Stimulated activated CD4-positive, alpha-beta T cell treated with anti-CD3 and anti-CD28 coated beads, Interleukin-1b, Interleukin-23, amount 100 ng/mL, for 1 hour (primary cell): ENCODE measurements at regions not wholly inside any gene's neighbourhood (a gene's known extent, or its start where the extent isn't known, plus 50 kb on each side); places are given as distances from the start of the nearest gene placed in this dataset.

Experiments used
- DNase-seq, 2 donors: peaks; one replicate each; pipeline ENCODE4 v3.0.0-alpha.2; 2020; ENCODE audit warnings: low read depth in 2 of 2

DNA sequence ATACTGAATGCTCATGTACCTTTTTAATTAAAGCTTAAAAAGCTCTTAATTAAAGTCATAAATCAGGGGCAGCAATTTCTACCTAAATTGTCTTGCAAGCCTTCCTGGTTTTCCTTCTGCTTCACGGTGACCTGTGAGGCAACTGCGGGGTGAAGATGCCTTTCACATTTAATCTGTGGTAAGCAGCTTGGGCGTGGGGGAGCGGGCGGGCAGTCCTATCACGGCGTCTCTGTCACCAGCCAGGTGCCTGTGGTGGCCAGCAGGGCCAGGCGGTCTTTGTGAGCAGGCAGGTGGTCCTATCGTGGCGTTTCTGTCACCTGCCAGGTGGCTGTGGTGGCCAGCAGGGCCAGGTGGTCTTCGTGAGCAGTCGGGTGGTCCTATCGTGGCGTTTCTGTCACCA is 269.2 kb upstream of the PPP2R2D start:
- DNase-seq, result no peak

DNA sequence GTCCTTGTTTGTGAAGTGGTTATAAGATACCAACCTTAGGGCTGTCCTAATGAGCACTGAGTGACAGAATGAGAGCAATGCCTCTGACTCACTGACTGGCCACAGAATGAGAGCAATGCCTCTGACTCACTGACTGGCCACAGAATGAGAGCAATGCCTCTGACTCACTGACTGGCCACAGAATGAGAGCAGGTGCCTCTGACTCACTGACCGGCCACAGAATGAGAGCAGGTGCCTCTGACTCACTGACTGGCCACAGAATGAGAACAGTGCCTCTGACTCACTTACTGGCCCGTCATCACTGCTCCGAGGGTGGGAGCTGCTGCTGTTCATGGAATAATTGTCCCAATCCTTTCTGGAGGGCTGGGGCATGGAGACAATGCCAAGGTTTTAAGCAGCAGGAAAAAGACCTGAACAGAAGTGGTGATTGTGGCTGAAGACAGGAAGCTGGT is 265.2 kb upstream of the PPP2R2D start:
- no peak for DNase-seq

DNA sequence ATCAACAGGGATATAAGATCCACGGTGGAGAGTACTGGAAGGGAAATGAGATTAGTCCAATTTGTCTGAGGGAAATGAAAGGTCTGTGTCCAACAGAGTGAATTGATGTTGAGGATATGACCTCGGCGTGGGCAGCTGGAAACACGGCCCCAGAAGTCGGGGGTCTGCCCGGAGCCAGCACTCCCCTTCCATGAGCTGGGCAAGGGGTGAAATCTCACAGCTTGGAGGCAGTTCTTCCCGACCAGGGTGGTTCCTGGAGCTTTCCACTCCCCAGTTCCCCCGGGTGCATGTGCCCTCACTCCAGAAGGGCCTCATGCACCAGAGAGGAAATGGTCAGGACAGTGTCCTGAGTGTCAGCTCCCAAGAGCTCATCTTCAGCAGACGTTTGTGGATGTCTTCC is 264.7 kb upstream of the PPP2R2D start:
- DNase-seq, result no peak

DNA sequence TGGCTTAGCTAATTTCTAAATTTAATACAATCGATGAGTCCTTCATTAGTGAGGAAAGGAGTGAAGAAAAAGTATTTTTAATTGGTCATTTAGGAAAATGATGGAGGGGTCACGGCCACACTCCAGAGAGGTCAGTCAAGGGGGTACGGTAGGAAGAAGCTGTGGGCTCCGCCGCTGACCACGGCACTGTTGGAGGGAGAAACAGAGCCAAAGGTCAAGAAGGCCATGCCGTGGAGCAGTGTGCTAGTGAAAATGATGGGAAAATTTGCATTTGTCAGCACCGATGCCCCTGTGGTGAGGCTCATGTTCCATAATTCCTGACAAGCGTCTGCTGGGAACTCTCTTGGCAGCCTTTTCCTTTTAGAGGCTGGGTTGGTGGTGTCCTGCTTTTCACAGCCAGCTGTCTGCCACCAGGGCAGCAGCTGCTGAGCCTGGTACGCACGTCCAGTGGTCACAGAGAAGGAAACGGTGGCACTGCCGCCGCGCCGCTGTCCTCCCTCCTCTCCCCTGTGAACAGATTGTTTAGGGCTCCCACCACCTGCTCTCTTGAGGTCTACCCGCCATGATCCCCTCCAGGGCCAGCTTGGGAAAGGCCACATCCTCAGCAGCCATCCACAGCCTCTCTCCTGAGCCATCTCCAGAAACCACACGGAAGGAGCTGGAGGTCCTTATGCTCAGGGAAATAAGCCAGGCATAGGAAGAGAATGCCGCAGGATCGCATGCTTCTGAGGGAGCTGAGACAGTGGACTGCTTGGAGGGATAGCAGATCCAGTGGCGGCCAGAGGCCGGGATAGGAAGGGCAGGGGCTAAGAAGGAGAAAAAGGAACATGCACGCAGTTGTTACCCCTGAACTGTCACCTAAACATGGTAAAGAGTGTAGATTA is 263.7 kb upstream of the PPP2R2D start:
- DNase-seq, result no peak

DNA sequence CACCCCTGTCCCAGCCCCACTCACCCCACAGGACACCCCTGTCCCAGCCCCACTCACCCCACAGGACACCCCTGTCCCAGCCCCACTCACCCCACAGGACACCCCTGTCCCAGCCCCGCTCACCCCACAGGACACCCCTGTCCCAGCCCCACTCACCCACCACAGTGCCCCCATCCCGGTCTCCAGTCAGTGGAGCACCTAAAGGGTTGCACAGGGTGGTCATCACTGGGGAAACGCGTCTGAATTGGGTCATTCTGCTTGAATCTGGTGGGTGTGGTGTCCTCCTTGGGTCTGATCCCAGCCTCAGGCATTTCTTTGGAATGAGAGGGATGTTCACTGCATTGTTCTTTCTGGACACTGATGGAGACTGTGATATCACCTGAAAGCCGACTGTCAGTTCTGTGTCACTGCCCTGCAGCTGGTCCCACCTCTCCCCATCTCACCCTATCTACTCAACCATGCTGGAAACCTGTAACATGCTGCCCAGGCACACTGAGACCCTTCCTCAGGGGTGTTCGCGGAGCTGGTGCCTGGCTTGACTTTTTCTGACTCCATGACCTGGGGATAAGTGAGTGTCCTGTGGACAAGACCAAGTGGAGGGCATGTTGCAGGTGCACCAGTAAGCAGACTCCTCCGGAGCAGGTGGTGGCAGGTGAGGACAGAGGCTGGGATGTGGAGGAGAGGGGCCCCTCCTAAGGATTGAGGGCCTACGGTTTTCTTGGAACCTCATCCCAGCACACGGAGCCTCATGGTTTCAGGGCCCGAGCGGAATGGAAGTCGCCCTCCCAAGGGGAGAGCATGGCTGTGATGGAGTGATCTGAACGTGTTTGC is 262.5 kb upstream of the PPP2R2D start:
- no peak for DNase-seq

DNA sequence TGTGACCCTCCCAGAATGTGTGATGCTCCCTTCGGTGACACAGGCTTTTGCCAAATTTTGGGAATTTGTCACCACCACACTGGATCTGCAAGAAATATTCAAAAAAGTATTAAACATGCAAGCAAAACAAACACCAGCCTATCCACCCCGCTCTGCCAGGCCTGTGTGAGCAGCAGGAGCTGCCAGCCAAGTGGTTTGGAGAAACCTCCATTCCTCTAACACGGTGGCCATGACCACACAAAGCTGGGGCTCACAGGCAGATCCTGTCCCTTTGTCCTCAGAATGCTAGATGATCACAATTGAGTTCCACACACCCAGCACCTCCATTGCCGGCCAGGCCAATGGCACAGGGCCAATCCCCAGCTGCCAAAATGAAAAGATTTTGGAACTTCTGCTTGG is 261.9 kb upstream of the PPP2R2D start:
- DNase-seq, result no peak

DNA sequence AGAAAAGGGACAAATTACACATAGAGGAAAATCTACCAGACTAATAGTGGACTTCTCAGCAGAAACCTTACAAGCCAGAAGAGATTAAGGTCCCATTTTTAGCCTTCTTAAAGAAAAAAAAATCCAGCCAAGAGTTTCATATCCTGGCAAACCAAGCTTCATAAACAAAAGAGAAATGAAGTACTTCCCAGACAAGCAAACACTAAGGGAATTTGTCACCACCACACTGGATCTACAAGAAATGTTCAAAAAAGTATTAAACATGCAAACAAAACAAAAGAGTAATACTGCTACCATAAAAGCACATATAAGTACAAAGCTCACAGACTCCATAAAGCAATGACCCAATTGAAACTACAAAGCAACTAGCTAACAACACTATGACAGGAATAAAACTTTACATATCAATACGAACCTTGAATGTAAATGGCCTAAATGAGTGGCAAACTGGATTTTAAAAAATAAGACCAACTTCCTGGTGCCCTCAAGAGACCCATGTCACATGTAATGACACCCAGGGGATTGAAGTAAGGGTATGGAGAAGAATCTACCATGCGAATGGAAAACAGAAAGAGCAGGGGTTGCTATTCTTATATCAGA is 260.7 kb upstream of the PPP2R2D start:
- DNase-seq, result no peak

DNA sequence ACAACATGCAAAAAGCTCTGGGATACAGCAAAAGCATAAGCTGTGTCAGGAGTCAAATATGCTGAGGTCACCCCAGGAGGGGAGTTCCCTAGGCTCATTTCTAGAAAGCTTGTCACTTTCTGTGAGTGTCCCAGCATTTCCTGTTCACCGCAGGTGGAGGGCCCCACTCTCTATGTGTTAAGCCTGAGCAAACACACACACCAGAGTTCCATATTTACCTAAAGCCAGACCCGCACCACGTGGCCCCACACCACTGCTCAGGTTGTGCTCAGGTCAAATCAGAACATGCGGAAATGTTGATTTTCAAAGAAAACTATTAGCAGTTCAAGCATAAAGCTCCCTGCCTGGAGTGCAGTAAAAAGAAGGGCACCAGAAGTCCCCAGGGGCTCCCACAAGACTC is 259.6 kb upstream of the PPP2R2D start:
- DNase-seq, result no peak

DNA sequence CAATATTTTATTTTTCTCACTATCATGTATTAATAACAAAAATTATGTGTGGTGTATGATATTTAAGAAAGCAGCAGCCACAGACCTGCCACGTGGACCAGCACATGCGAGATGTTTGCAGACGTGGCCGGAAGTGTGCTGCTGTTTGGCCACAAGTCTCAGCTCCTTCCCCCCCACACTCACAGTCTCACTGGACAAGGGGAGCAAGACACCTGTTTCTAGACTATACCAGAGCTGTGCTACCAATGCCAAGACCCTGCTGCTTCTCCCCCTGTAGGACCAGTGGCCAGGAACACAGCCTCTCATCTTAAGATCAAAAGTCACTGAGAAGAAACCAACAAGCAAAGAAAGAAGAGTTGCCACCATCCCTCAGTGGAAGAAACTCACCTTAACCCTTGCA is 258.9 kb upstream of the PPP2R2D start:
- DNase-seq, result no peak

DNA sequence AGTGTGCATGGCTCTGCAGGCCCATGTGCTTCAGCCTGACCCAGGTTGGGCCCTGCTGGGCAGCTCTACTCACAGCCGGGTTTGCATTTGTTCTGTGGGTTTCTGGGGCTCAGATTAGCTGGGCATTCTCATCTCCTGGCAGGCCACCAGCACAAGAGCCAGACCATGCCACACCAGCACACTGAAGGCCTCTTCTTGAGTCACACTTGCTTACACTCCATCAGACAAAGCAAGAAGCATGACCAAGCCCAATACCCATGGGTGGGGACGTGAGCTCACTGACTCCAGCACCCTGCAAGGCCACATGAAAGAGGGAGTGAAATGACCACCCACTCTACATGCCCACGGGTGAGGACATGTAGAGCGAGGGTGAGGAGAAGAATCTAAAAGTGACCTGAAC is 257.8 kb upstream of the PPP2R2D start:
- no peak for DNase-seq

DNA sequence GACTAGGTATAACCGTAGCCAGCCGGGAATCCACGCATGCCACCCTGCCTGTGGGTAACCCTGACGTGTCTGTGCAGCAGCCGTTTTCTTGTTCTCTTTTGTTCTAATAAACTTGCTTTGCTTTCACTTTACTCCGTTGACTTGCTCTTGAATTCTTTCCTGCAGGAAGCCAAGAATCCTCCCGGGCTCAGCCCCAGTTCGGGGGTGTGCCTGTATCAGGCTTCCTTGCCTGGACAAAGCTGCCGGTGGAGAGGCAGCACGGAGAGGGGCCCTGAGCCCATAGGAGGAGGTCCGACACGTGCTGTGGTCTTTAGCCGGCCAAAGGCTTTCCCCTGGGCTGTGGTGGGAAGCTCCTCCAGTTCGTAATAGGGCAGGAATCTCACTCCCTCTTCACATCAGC is 256.5 kb upstream of the PPP2R2D start:
- DNase-seq, result no peak

DNA sequence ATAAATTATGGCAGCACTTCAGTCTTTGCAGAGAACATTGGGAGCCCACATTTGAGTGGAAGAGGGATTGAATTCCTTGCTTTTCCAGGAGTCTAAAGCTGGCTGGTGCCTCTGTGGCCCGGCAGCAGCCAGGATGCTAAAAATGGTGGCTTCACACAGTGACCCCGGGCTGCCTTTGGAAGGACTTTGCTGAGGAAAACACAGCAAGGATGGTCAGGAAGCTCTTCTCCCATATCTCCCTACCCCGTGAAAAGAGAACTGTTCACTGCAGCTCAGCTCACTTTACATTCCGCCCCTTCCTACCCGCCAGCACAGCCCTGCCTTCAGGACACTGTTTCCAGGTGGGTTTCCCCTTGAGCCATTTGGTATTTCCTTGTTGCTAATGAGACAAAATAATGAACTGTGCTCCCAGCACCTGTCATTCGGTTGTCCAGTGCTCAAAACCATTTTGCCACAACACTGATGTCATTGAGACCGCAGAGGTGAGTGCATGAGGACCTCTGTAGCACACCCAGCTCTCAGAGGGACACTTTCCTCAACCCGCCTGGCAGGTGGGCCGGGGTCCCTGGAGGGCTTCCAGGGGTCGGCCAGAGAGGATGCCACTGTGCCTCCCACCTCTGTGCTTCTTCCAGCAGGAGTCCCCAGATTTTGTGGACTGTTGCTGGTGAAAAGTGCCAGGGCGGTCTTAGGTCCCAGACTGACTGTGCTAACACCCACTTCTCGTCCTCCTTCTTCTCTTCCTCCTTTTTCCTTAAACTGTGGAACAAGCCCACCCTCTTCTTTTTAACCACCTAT is 255.7 kb upstream of the PPP2R2D start:
- no peak for DNase-seq

DNA sequence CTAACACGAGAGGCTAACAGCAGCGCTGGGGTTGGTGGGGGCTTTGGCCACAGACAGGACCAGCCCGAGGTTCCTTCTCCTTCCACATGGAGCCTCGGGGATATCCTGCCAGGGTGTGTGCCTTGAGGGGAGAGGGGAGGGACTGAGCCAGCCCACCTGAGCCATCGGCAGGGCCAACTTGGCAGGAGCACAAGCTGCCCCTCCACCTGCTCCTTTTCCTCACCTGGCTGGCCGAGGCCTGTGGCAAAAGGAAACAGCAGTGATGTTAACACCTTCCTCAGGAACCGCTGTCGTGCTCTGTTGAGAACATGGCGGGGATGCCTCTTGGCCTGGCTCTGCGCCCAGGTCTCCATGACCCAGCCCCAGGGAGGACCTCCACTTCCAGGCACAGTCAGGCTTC is 255.1 kb upstream of the PPP2R2D start:
- no peak for DNase-seq

DNA sequence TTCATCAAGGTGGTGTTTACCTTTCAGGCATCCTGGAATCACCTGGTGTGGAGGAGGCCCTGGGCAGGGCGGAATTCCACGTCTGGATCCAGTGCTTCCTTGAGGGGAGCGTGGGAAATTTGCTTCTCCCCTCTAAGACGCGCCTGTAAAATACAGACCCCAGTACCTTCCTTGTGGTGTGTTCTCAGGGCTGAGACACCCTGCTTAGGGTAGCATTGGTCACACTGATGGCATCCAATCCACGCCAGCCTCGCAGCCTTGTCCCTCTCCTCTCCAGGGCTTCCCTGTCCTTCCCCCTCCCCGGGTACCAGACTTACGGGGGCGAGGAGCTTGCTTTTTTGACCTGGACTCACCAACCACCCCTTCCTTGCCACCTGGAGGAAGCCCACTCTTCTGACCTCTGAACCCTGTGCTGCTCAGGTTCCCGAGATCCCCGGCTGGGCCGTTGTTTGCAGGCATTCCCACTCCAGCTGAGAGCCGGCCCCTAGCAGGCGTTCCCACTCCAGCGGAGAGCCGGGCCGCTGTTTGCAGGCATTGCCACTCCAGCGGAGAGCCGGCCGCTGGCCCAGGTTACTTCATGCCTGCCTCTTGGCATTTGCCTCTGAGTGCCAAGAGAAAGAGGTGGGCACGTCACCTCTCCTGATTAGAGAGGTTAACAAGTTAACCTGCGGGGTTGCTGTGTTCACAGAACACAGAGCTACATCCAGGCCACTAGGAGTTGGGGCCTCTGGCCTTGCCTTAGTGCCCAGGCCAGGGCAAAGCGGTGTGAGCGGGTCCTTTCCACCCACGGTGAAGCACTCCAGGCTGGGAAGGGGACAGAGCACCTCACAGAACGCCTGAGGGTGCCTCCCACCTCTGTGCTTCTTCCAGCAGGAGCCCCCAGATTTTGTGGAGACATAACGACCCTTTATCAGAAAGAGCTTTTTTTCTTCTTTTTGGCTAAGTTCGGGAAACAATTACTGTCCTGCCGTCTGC is 254.0 kb upstream of the PPP2R2D start:
- DNase-seq, result no peak

DNA sequence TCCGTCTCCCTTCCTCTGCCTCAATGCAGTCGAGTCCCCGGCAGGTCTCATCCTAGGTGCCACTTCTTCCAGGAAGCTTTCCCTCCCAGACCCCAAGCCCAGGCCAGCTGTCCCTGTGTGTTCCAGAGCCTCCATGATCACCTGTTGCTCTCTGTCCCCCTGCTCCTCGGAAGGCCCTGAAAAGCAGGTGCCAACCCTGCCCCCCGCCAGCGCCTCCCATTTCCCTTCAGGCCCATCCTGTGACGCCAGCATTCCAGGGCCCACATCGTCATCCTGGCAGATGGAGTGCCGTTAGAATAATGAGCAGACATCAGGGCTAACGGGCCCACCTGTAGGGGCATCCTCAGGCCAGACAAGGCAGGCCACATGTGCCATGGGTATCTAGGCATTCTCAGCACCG is 253.0 kb upstream of the PPP2R2D start:
- DNase-seq, result no peak

DNA sequence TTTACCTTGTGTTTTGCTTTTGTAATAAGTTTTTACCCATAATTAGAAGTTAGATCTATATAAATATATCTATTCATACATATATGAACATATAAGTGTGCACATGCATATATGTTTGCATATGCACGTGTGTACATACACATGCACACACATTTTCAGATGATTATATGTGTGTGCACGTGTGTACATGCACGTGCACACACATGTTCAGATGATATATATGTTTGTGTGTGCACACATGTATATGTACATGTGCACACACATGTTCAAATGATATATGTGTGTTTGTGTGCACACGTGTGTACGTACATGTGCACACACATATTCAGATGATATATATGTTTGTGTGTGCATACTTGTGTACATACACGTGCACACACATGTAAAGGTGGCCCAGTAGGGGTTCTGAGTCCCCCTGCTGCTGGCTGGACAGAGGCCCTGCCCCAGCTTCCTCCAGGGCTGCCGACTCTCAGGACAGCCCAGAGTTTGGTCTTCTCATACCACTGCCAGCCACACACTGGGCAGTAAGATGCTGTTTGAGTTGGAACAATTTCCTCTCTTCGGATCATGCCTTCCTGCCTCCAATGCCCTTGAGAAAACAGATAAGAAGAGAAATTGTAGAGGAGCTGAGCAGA is 252.3 kb upstream of the PPP2R2D start:
- DNase-seq, result no peak

DNA sequence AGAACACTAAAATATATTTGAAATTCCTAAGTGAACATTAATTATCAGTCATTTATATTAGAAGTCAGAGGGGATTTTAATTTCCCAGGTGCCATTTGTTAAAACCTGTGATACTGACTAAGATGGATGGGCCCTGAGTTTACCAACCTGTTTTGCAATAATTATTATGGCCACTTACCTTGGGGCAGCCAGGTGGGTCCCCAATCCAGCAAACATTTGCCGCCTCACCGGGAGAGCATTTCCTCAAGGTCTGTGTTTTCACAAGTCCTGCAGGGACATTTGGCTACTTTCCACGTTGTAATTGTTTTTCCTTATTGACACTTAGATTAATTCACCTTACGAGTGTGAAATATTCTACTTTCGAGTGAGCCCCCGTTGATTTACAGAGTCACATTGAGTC is 251.2 kb upstream of the PPP2R2D start:
- DNase-seq, result no peak

DNA sequence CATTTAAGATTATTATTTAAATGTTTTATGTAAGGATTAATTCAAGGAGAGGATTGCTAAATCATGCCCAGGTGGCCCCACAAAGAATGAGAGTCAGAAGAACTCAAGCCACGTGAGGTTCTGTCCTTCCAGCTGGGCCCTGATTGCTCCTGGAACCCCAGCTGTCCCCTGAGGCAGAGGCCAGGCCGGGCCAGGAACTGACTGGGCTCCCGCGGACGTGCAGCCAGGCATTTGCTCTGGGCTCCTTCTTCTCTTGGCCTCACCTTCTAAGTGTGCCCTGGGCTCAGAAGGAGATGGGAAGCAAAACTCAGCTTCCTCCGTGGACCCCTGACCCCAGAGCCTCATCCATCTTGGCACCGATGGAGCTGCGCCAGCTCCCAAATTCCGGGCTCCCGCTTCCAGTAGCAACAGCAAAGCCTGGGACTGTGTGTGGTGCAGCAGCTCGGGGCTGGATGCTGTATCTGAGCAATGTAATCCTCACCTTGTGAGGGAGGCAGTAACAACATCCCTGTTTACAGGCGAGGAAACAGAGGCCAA is 250.6 kb upstream of the PPP2R2D start:
- no peak for DNase-seq

DNA sequence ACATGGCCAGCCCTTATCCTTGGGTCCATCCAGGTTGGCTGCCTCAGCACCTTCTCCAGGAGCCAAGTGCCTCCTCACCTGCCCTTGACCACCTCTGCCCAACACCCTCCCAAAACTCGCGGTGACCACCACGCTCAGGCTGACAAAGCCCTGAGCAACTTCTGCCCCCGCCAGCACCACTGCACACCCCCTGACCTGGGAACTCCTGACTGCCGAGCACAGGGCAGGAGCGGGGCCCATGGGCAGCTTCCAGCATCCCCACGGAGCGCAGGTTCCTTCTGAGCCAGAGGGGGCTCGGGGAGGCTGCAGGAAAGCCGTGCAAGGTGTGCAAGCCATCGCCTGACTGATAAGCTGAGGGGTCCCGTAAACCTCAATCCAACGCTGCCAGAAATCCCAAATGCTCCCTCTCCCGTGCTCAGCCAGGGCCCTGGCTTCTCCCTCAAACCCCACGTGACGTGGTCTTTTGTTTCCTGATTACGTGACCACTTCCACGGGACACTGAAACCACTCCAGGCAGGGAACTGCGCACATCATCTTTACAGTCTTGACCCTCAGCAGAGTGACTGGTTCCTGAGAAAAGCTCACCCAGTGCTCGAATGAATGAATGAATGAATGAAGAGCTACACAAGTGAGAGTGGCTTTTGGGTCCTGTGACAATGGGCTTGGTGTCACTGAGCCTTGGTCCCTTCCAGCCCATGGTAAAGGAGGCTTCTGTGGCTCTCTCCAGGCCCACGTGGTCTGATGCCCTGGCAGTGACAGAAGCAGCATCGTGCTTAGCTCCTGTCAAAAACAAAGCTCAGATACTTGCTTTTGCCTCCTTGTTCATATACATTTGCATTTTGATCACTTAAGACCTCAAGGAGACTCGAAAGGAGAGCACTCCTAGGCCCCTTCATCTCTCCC is 249.8 kb upstream of the PPP2R2D start:
- DNase-seq, result no peak
